CD4-positive, alpha-beta T cell (primary cell): ENCODE measurements at regions not wholly inside any gene's neighbourhood (a gene's known extent, or its start where the extent isn't known, plus 50 kb on each side); places are given as distances from the start of the nearest gene placed in this dataset.
"Not testable (repeated sequence)": the region's sequence is repeated elsewhere in the genome, so short reads cannot be mapped to it uniquely, and the experiment has no call there.

Experiments
- ATAC-seq: fragments of 200-7000 bp; cut with Tn5 transposase; one replicate; pipeline ENCODE4 v1.10.0; 2022; ENCODE audit warnings: mild to moderate bottlenecking; ENCODE audit not compliant: poor library complexity
- CTCF ChIA-PET: fragments of 350-600 bp; sonication (Branson Sonifier 250); formaldehyde crosslinking; loops from one replicate; lab custom pipeline; 2021; ENCODE audit warnings: antibody characterized with exemption, inconsistent platforms; lab: Charles Lee
- POLR2A ChIA-PET: fragments of 350-600 bp; sonication (Branson Sonifier 250); formaldehyde crosslinking; loops from one replicate; lab custom pipeline; 2021; ENCODE audit warnings: antibody characterized with exemption, inconsistent platforms; lab: Charles Lee
- DNase-seq, 14 experiments: peaks; one replicate each; pipeline ENCODE4 v3.0.0-alpha.2; 2013 to 2020; ENCODE audit warnings: mixed read lengths in 2 of 14
- H3K27ac ChIP-seq, 2 donors: one replicate each; pipeline versions ENCODE4 v1.5.1 to v1.7.0; 2013; ENCODE audit warnings: low read length in 2 of 2, low read depth in 1 of 2, mild to moderate bottlenecking in 1 of 2
- H3K27me3 ChIP-seq, 2 experiments: 1 replicate in 1 of 2; 2 replicates in 1 of 2; pipeline versions ENCODE4 v1.6.1 to v1.7.0; 2013; ENCODE audit warnings: low read length in 2 of 2, control low read depth in 1 of 2, mild to moderate bottlenecking in 1 of 2, moderate library complexity in 1 of 2; ENCODE audit not compliant: insufficient read depth in 2 of 2, control insufficient read depth in 1 of 2
- H3K36me3 ChIP-seq: one replicate; pipeline ENCODE4 v1.6.1; 2013; ENCODE audit warnings: low read length, control low read depth; ENCODE audit not compliant: insufficient read depth
- H3K4me1 ChIP-seq: one replicate; pipeline ENCODE4 v1.6.1; 2013; ENCODE audit warnings: low read length, control low read depth; ENCODE audit not compliant: insufficient read depth
- H3K4me3 ChIP-seq: one replicate; pipeline ENCODE4 v1.5.1; 2013; ENCODE audit warnings: mild to moderate bottlenecking, low read length, moderate library complexity
- H3K9me3 ChIP-seq, 2 experiments: 1 replicate in 1 of 2; 2 replicates in 1 of 2; pipeline versions ENCODE4 v1.6.1 to v1.7.0; 2013; ENCODE audit warnings: low read length in 2 of 2, mild to moderate bottlenecking in 2 of 2, control low read depth in 1 of 2, moderate library complexity in 1 of 2; ENCODE audit not compliant: control insufficient read depth in 1 of 2, insufficient read depth in 1 of 2
- H3K27ac Mint-ChIP-seq: one replicate; pipeline ENCODE4 v1.8.0; 2020; ENCODE audit warnings: mixed read lengths
- H3K27me3 Mint-ChIP-seq: one replicate; pipeline ENCODE4 v1.8.0; 2021; ENCODE audit warnings: mixed read lengths
- H3K36me3 Mint-ChIP-seq: one replicate; pipeline ENCODE4 v1.8.0; 2021; ENCODE audit warnings: low read depth, mixed read lengths
- H3K4me1 Mint-ChIP-seq: one replicate; pipeline ENCODE4 v1.8.0; 2021; ENCODE audit warnings: low read depth, mixed read lengths
- H3K4me3 Mint-ChIP-seq: one replicate; pipeline ENCODE4 v1.8.0; 2020; ENCODE audit warnings: mild to moderate bottlenecking, mixed read lengths
- H3K9me3 Mint-ChIP-seq: one replicate; pipeline ENCODE4 v1.8.0; 2020; ENCODE audit warnings: mixed read lengths
- intact Hi-C, 2 experiments: fragments of 100-400 bp; cut with DNase I in 1 of 2; cut with micrococcal nuclease in 1 of 2; formaldehyde crosslinking; loops; one replicate each; pipeline versions ENCODE4 v1.15.1 to v1.9.0; 2023 to 2025; cut with DNase I, micrococcal nuclease
- TF ChIP-seq, protein P1 (sequence below): fragments of 200-600 bp; IDR thresholded peaks from one replicate; pipeline ENCODE4 v1.8.0; 2022; ENCODE audit warnings: antibody characterized with exemption, mild to moderate bottlenecking

GRCh38 chr18:64742898-64743297, 594.0 kb upstream of the LINC00305 start:
- no peak overlapping the region for H3K4me3 ChIP-seq
- H3K9me3 ChIP-seq: no peaks in the 10 kb centered on the region
- ChIA-PET CTCF (no interaction called here), POLR2A (no interaction called here)
- no peaks in the 10 kb centered on the region for H3K27me3 ChIP-seq
- Mint-ChIP-seq H3K9me3 (no peaks in the 10 kb centered on the region), H3K36me3 (no peaks in the 10 kb centered on the region), H3K27me3 (no peaks in the 10 kb centered on the region), H3K4me3 (no peak overlapping the region), H3K27ac (no peak overlapping the region), H3K4me1 (no peaks in the 10 kb centered on the region)
- H3K4me1 ChIP-seq: no peaks in the 10 kb centered on the region
- TF ChIP-seq, protein P1, sequence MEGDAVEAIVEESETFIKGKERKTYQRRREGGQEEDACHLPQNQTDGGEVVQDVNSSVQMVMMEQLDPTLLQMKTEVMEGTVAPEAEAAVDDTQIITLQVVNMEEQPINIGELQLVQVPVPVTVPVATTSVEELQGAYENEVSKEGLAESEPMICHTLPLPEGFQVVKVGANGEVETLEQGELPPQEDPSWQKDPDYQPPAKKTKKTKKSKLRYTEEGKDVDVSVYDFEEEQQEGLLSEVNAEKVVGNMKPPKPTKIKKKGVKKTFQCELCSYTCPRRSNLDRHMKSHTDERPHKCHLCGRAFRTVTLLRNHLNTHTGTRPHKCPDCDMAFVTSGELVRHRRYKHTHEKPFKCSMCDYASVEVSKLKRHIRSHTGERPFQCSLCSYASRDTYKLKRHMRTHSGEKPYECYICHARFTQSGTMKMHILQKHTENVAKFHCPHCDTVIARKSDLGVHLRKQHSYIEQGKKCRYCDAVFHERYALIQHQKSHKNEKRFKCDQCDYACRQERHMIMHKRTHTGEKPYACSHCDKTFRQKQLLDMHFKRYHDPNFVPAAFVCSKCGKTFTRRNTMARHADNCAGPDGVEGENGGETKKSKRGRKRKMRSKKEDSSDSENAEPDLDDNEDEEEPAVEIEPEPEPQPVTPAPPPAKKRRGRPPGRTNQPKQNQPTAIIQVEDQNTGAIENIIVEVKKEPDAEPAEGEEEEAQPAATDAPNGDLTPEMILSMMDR: no peak
- intact Hi-C loops: no loop called here
- no peak overlapping the region for H3K27ac ChIP-seq
- H3K36me3 ChIP-seq: no peaks in the 10 kb centered on the region
- no peak for ATAC-seq
- DNase-seq: no peak

- no peaks in the 10 kb centered on the region for H3K27me3 Mint-ChIP-seq
- no peak overlapping the region for H3K27ac ChIP-seq
- DNase-seq: no peak
- no peaks in the 10 kb centered on the region for H3K4me1 ChIP-seq
- H3K4me3 ChIP-seq: no peak overlapping the region
- ChIA-PET POLR2A (no interaction called here), CTCF (no interaction called here)
- no peak for ATAC-seq
- H3K4me3 Mint-ChIP-seq: no peak overlapping the region
- peaks cover 3% of the 10 kb centered on the region for H3K9me3 Mint-ChIP-seq
- H3K36me3 Mint-ChIP-seq: no peaks in the 10 kb centered on the region
- H3K27ac Mint-ChIP-seq: no peak overlapping the region
- intact Hi-C loops: loop anchor here in 1 of 2 experiments (10.0 kb wide), 1 partner anchor 61 kb away; no protein-coding TSS in a partner anchor
- no peaks in the 10 kb centered on the region for H3K4me1 Mint-ChIP-seq
- H3K36me3 ChIP-seq: no peaks in the 10 kb centered on the region
- H3K27me3 ChIP-seq: no peaks in the 10 kb centered on the region
- no peaks in the 10 kb centered on the region for H3K9me3 ChIP-seq
- TF ChIP-seq, protein P1: no peak
Measured at GRCh38 chr18:64734063-64734462, 585.2 kb upstream of the LINC00305 start.

- H3K36me3 Mint-ChIP-seq, CTCF ChIA-PET, H3K27me3 ChIP-seq, H3K4me3 ChIP-seq, POLR2A ChIA-PET, H3K4me3 Mint-ChIP-seq, intact Hi-C loops, H3K4me1 Mint-ChIP-seq, ATAC-seq, H3K27ac ChIP-seq, H3K4me1 ChIP-seq, H3K9me3 Mint-ChIP-seq, H3K27ac Mint-ChIP-seq, DNase-seq, H3K27me3 Mint-ChIP-seq, H3K36me3 ChIP-seq: not testable (repeated sequence)
- H3K9me3 ChIP-seq: peaks cover 0 to 29% of the 10 kb centered on the region in 2 experiments
Measured at GRCh38 chr18:64725657-64726056, 576.8 kb upstream of the LINC00305 start.

GRCh38 chr18:64720781-64721464, 572.0 kb upstream of the LINC00305 start:
- H3K4me3 Mint-ChIP-seq: no peak overlapping the region

More at GRCh38 chr18:64720781-64721464, 572.0 kb upstream of the LINC00305 start:
- no peak overlapping the region for H3K4me3 ChIP-seq
- Mint-ChIP-seq H3K4me1 (no peaks in the 10 kb centered on the region), H3K27me3 (no peaks in the 10 kb centered on the region), H3K27ac (no peak overlapping the region), H3K9me3 (no peaks in the 10 kb centered on the region), H3K36me3 (no peaks in the 10 kb centered on the region)
- POLR2A ChIA-PET: interaction anchor here (0.6 kb wide), 1 partner anchor 105 kb away, joined by 3 read pairs; no protein-coding TSS in a partner anchor
- no peaks in the 10 kb centered on the region for H3K27me3 ChIP-seq
- intact Hi-C loops: no loop called here
- no peaks in the 10 kb centered on the region for H3K4me1 ChIP-seq
- TF ChIP-seq, protein P1: no peak
- no peaks in the 10 kb centered on the region for H3K36me3 ChIP-seq
- H3K9me3 ChIP-seq: peaks cover 0 to 27% of the 10 kb centered on the region in 2 experiments
- ATAC-seq (no peak), DNase-seq (no peak)
- H3K27ac ChIP-seq: no peak overlapping the region
- CTCF ChIA-PET: no interaction called here
